Erythroblast (primary cell): ENCODE measurements at regions not wholly inside any gene's neighbourhood (a gene's known extent, or its start where the extent isn't known, plus 50 kb on each side); places are given as distances from the start of the nearest gene placed in this dataset.

Experiments used
- DNase-seq, 2 experiments: peaks; one replicate each; lab custom pipeline; 2025; lab: John Stamatoyannopoulos, UW
- GATA1 ChIP-seq: IDR thresholded peaks from 2 replicates; pipeline ENCODE4 v1.6.1; 2011; ENCODE audit warnings: low read depth, mild to moderate bottlenecking, control low read depth, low read length, moderate library complexity
- POLR2A ChIP-seq: IDR thresholded peaks from 2 replicates; pipeline ENCODE4 v1.6.1; 2011; ENCODE audit warnings: mild to moderate bottlenecking, low read length

DNA sequence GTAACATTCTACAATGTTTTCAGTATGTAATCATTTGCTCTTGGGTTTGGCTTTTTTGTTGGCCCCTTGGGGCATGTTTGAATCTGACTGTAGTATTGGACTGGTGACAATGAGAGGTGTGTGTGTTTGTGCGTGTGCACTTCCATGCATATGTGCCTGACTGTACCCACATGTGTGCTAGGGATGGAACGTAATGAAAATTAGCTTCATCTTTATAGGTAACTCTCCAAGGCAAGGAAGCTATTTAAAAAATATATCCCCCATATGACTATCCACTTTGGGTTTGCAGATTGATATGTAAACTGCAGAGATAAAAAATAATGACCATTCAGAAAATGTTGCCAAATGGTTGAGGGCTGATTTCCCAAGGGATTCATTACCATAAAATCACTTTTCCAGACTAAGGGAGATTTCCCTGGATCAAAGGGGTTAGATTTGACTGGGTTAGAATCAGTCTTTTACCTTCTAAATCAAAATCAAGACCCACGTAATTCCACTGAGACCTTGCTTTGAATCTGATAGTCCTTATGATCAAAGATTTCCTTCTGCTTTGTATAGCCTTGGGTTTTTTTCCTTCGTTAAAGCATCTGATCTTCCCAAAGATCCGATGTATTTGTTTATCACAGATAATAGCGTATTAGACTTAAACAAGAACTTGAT, 189.7 kb downstream of the CENPF start:
- TF ChIP-seq GATA1 (no peak), POLR2A (no peak)
- DNase-seq: no peak

DNA sequence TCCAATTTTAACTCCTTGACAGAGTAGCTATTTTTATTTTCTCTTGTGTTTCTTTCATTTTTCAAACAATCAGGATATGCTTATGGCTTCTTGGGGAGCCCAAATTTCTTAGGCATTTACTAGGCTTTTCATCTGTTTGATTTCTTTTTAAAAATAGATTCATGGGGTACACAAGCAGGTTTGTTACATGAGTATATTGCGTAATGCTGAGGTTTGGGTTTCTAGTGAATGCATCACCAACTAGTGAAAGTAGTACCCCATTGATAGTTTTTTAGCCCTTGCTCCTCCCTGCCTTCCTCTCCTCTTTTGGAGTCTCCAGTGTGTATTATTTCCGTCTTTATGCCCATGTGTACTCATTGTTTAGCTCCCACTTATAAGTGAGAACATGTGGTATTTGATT, 190.7 kb downstream of the CENPF start:
- TF ChIP-seq POLR2A (no peak), GATA1 (no peak)
- DNase-seq: no peak

- no peak for TF ChIP-seq POLR2A
- TF ChIP-seq GATA1: no peak
These were observed 198.2 kb downstream of the CENPF start for GRCh38 chr1:214801191-214801590.

DNA sequence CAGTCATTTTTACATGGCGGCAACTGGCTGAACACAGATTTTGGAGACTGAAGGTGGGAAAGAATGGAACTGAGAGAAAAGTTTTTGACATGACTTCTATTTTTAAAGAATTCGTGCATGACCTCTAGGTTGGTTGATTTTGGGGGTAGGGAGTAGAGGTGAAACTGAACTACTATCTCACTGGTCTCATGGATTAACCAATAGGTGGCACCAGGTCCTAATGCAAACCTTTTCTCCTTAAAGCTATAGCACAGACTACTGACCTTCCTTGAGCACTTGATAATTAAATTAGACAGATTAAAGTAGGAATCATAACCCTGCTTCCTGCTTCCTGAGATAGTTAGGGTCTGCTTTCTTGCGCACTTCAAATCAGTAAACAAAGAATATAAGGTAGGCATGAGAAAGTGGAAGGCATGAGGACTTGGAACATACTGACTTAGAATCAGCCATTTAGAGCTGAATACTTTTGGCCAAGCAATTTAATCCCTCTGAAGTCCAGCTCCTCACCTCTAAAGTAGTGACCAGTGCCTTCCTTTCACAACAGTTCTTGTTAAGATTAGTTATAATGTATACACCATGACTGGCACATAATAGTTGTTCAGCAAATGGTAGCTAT, 206.0 kb downstream of the CENPF start:
- TF ChIP-seq POLR2A: no peak
- no peak for TF ChIP-seq GATA1
- DNase-seq: peak; percentile 17 to 19

More at GRCh38 chr1:214801191-214801590, 198.2 kb downstream of the CENPF start:
- no peak for DNase-seq

GRCh38 chr1:214816603-214817002, 213.6 kb downstream of the CENPF start:
- TF ChIP-seq POLR2A (no peak), GATA1 (no peak)
- DNase-seq: no peak

DNA sequence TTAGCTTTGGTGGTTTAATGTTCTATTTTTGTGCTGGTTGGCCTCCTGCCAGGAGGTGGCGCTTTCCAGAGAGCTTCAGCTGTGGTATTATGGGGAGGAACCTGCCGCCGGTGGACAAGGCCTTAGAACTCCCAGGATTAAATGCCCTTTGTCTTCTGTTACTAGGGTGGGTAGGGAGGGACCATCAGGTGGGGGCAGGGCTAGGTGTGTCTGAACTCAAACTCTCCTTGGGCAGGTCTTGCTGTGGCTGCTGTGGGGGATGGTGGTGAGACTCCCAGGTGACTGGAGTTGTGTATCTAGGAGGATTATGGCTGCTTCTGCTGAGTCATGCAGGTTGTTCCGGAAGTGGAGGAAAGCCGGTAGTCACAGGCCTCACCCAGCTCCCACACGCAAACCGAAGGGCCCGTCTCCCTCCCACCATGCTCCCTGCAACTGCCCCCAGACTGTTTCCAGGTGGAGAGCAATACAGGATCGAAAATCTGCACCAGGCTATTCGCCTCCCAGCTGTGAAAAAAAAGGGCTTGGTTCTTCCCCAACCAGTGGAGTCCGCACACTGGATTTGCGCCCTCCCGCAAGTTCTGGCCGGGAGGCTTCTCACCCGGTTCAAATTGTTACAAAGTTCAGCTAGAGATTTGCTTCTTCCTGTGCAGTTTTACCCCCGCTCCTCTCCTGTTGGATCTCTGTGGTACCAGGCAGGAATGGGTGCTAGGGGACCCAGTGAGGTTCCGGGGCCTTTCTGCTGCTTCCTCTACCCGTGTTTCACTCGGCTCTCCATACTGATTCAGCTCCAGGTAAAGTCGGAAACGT, 220.5 kb downstream of the CENPF start:
- DNase-seq: peak in 1 of 2 experiments; percentile 10
- no peak for TF ChIP-seq GATA1
- TF ChIP-seq POLR2A: no peak

- no peak for TF ChIP-seq POLR2A
- TF ChIP-seq GATA1: no peak
- no peak for DNase-seq
These were observed 221.8 kb downstream of the CENPF start for GRCh38 chr1:214824763-214825162.

DNA sequence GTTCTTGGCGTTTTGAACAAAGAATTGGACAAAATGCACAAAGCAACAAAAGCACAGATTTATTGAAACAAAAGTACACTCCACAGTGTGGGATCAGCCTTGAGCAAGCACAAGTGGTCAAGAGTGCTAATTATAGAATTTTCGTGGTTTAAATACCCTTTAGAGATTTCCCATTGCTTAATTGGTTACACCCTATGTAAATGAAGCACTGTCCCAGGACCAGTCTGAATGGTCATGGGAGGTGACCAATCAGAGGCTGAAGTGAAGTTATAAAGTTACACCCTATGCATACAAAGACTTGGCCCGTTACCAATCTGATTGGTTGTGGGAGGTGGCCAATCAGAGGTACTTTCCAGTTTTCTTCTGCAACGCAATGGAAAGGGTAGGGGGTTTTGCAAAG, 223.6 kb downstream of the CENPF start:
- no peak for DNase-seq
- TF ChIP-seq POLR2A: no peak
- TF ChIP-seq GATA1: no peak

- TF ChIP-seq POLR2A (no peak), GATA1 (no peak)
These were observed 224.9 kb downstream of the CENPF start for GRCh38 chr1:214827883-214828282.

DNA sequence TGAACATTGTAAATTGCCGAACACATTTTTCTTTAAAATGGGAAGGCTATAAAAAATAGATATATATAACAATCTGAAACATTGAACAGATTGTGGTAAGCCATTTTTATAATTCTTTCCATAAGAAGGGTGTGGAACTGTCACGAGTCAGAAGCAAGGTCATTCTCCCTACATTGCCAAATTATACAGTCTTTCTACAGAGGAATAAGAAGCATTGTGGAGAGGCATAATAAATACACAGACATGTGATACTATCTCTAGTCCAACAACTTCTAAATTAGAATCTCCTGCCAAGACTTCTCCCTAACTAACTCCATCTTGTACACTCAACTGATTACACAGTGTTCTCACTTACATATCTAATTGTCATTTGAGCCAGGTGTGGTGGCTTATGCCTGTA, 227.9 kb downstream of the CENPF start:
- TF ChIP-seq POLR2A (no peak), GATA1 (no peak)
- DNase-seq: no peak

More at GRCh38 chr1:214827883-214828282, 224.9 kb downstream of the CENPF start:
- DNase-seq: no peak

GRCh38 chr1:214831956-214832355, 229.0 kb downstream of the CENPF start:
- TF ChIP-seq POLR2A: no peak
- TF ChIP-seq GATA1: no peak
- no peak for DNase-seq

- no peak for TF ChIP-seq GATA1
- no peak for TF ChIP-seq POLR2A
- DNase-seq: no peak
These were observed 230.3 kb downstream of the CENPF start for GRCh38 chr1:214833178-214833756.

DNA sequence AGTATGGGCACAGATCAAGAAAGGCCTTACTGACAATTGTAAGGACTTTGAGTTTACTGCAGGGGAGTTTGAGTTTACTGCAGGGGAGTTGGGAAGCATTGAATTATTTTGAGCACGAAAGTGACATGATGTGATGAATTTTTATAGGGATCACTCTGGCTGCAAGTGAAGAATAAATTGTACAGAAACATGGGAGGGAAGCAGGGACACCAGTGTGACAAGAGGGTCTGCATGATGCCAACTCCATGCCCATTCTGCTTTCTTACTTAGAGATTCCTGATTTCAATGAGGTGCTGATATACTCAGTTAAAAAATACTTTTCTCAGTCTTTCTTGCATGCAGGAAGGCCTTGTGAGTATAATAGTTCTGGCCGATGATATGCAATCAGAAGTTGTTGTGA, 234.4 kb downstream of the CENPF start:
- no peak for DNase-seq
- TF ChIP-seq POLR2A: no peak
- TF ChIP-seq GATA1: no peak
